ENCODE measurements at regions not wholly inside any gene's neighbourhood (a gene's known extent, or its start where the extent isn't known, plus 50 kb on each side); places are given as distances from the start of the nearest gene placed in this dataset.

- TF ChIP-seq CTCF (conservative IDR thresholded peaks at IDR 0.05; ENCODE audit: low read depth, low read length), result no peak
- no peak for TF ChIP-seq POLR2A (IDR thresholded peaks at IDR 0.05; ENCODE audit: low read depth, low read length)
- TF ChIP-seq CHD1 (IDR thresholded peaks at IDR 0.05; ENCODE audit: low read depth, low read length), result no peak
- TF ChIP-seq SMC3 (IDR thresholded peaks at IDR 0.05; ENCODE audit: low read depth, low read length), result no peak
- no peak for TF ChIP-seq RAD21 (IDR thresholded peaks at IDR 0.05; ENCODE audit: low read length)
- no peak; the same call in 1 of the 2 replicates for TF ChIP-seq USF2 (IDR thresholded peaks at IDR 0.05; ENCODE audit: low read depth, low read length)
Observed at GRCh38 chr7:12031638-12032037, 179.5 kb upstream of the TMEM106B start.
